GM23248 (cell line): ENCODE measurements at regions not wholly inside any gene's neighbourhood (a gene's known extent, or its start where the extent isn't known, plus 50 kb on each side); places are given as distances from the start of the nearest gene placed in this dataset.

Source experiments
- DNase-seq: peaks from one replicate; pipeline ENCODE4 v3.0.0-alpha.2; 2015
- H2AFZ ChIP-seq: fragments of 200-600 bp; sonication (generic); 2 replicates; pipeline ENCODE4 v1.6.1; 2016; ENCODE audit warnings: antibody characterized with exemption
- H3F3A ChIP-seq: fragments of 200-600 bp; sonication (generic); 2 replicates; pipeline ENCODE4 v1.6.1; 2016; ENCODE audit warnings: mild to moderate bottlenecking, antibody characterized with exemption, mixed run types; ENCODE audit not compliant: insufficient read depth
- H3K27ac ChIP-seq: fragments of 200-600 bp; sonication (generic); 2 replicates; pipeline ENCODE4 v1.5.1; 2016; ENCODE audit warnings: mild to moderate bottlenecking
- H3K27me3 ChIP-seq: fragments of 200-600 bp; sonication (generic); replicated peaks from 2 replicates; pipeline ENCODE4 v1.6.1; 2016; ENCODE audit warnings: mild to moderate bottlenecking; ENCODE audit not compliant: insufficient read depth
- H3K36me3 ChIP-seq: fragments of 200-600 bp; sonication (generic); 2 replicates; pipeline ENCODE4 v1.6.1; 2016; ENCODE audit warnings: low read depth, mild to moderate bottlenecking
- H3K4me1 ChIP-seq: fragments of 200-600 bp; sonication (generic); 2 replicates; pipeline ENCODE4 v1.6.1; 2016; ENCODE audit warnings: mild to moderate bottlenecking; ENCODE audit not compliant: insufficient read depth
- H3K4me2 ChIP-seq: fragments of 200-600 bp; sonication (generic); one replicate; pipeline ENCODE4 v1.6.1; 2016; ENCODE audit warnings: mild to moderate bottlenecking; ENCODE audit not compliant: unreplicated experiment
- H3K4me3 ChIP-seq: fragments of 200-600 bp; sonication (generic); 2 replicates; pipeline ENCODE4 v1.5.1; 2016; ENCODE audit warnings: mild to moderate bottlenecking
- H3K79me2 ChIP-seq: fragments of 200-600 bp; sonication (generic); 2 replicates; pipeline ENCODE4 v1.6.1; 2016; ENCODE audit warnings: mild to moderate bottlenecking; ENCODE audit not compliant: insufficient read depth
- H3K9ac ChIP-seq: fragments of 200-600 bp; sonication (generic); 2 replicates; pipeline ENCODE4 v1.6.1; 2016; ENCODE audit warnings: mild to moderate bottlenecking
- H3K9me2 ChIP-seq: fragments of 200-600 bp; sonication (generic); 2 replicates; pipeline ENCODE4 v1.6.1; 2016; ENCODE audit warnings: mixed run types, mild to moderate bottlenecking, moderate library complexity; ENCODE audit not compliant: insufficient read depth
- H3K9me3 ChIP-seq: fragments of 200-600 bp; sonication (generic); one replicate; pipeline ENCODE4 v1.6.1; 2017; ENCODE audit warnings: low read depth
- H4K20me1 ChIP-seq: fragments of 200-600 bp; sonication (generic); 2 replicates; pipeline ENCODE4 v1.6.0; 2016; ENCODE audit not compliant: insufficient read depth
- EZH2 ChIP-seq: fragments of 200-600 bp; sonication (generic); IDR thresholded peaks from 2 replicates; pipeline ENCODE4 v1.6.1; 2018; ENCODE audit warnings: antibody characterized with exemption, mild to moderate bottlenecking; ENCODE audit not compliant: insufficient read depth, poor library complexity, severe bottlenecking
- EZH2phosphoT487 ChIP-seq: fragments of 200-600 bp; sonication (generic); IDR thresholded peaks from 2 replicates; pipeline ENCODE4 v1.6.1; 2018; ENCODE audit warnings: antibody characterized with exemption, moderate library complexity, mild to moderate bottlenecking, low read depth; ENCODE audit not compliant: insufficient read depth
- WGBS, 2 experiments: methylation state at CpG; one replicate each; pipeline ENCODE4 v1.1.6; 2015 to 2017; ENCODE audit warnings: low lambda C conversion rate in 2 of 2, low coverage in 1 of 2; ENCODE audit errors: missing lambda C conversion rate in 2 of 2; 5-methylcytosine and 5-hydroxymethylcytosine counted together
- in situ Hi-C: fragments of 300-500 bp; cut with MboI; formaldehyde crosslinking; loops from 2 replicates; pipeline ENCODE4 v1.15.0; 2020

DNA sequence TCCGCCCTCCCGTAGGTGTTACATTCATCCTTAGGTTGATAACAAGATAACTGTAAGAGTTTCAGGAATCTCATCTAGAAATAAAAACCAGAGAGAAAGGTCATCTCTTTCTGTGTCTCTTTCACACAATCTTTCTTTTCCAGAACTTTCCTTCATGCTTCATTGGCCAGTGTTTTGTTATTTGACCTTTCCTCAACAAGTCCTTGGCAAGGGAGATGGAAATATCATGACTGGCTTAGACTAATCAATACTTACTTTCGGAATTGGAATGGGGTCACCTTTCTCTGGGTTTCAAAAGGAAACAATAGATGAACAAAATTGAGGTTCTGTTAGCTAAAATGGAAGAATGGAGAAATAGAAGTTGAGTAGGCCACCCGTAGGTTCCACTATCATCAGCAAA, 72.9 kb upstream of the PPP2R5A start:
- no peaks in the 10 kb centered on the region for H4K20me1 ChIP-seq
- no peaks in the 10 kb centered on the region for H3F3A ChIP-seq
- no peak overlapping the region for H3K27ac ChIP-seq
- WGBS, 2 experiments, result 93 to 99% methylated on average over 4 of the region's 4 CpGs
- H3K4me3 ChIP-seq, result no peak overlapping the region
- H3K27me3 ChIP-seq, result no peaks in the 10 kb centered on the region
- in situ Hi-C loops, result no loop called here
- no peak overlapping the region for H2AFZ ChIP-seq
- no peaks in the 10 kb centered on the region for H3K9me2 ChIP-seq
- no peaks in the 10 kb centered on the region for H3K79me2 ChIP-seq
- H3K4me2 ChIP-seq, result no peak overlapping the region
- H3K9me3 ChIP-seq, result no peaks in the 10 kb centered on the region
- TF ChIP-seq EZH2 (no peak), EZH2phosphoT487 (no peak)
- H3K36me3 ChIP-seq, result no peaks in the 10 kb centered on the region
- no peak overlapping the region for H3K9ac ChIP-seq
- no peak for DNase-seq
- H3K4me1 ChIP-seq, result no peaks in the 10 kb centered on the region

- H3F3A ChIP-seq, result no peaks in the 10 kb centered on the region
- 81 to 88% methylated on average over 7 of the region's 7 CpGs for WGBS, 2 experiments
- no peaks in the 10 kb centered on the region for H4K20me1 ChIP-seq
- H3K36me3 ChIP-seq, result no peaks in the 10 kb centered on the region
- H3K9ac ChIP-seq, result no peak overlapping the region
- DNase-seq, result no peak
- in situ Hi-C loops, result no loop called here
- no peaks in the 10 kb centered on the region for H3K4me1 ChIP-seq
- no peaks in the 10 kb centered on the region for H3K9me3 ChIP-seq
- H3K4me3 ChIP-seq, result no peak overlapping the region
- no peaks in the 10 kb centered on the region for H3K27me3 ChIP-seq
- H3K4me2 ChIP-seq, result no peak overlapping the region
- no peak for TF ChIP-seq EZH2phosphoT487
- no peak for TF ChIP-seq EZH2
- no peak overlapping the region for H2AFZ ChIP-seq
- H3K79me2 ChIP-seq, result no peaks in the 10 kb centered on the region
- no peaks in the 10 kb centered on the region for H3K9me2 ChIP-seq
- no peak overlapping the region for H3K27ac ChIP-seq
Observed at GRCh38 chr1:212212906-212213305, 72.3 kb upstream of the PPP2R5A start.

DNA sequence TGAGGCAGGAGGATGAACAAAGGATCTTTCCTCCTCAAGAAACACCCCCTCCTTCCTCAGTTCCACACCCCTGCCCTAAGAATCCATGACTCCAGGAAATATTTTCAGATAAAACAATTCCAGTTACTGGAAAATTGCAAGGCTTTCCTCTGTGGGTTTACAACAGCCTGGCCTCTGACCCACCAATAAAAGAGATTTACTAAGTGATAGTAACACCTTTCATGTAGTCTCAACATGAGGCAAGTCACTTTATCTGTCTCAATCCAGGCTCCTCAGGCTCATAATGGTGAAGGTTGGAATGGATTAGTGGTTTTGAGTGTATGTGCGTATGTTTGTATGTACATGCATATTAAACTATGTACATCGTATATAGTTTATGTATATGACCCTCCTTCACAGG, 71.4 kb upstream of the PPP2R5A start:
- Histone ChIP-seq H3K9me2 (no peaks in the 10 kb centered on the region), H3K9ac (no peak overlapping the region), H2AFZ (no peak overlapping the region), H3K4me1 (peaks cover 6% of the 10 kb centered on the region), H3K27me3 (no peaks in the 10 kb centered on the region), H3F3A (peaks cover 6% of the 10 kb centered on the region; the same call in 1 of the 2 replicates), H3K4me3 (no peak overlapping the region), H3K9me3 (no peaks in the 10 kb centered on the region), H3K79me2 (no peaks in the 10 kb centered on the region), H3K36me3 (no peaks in the 10 kb centered on the region), H3K27ac (no peak overlapping the region), H3K4me2 (no peak overlapping the region), H4K20me1 (no peaks in the 10 kb centered on the region)
- TF ChIP-seq EZH2 (no peak), EZH2phosphoT487 (no peak)
- in situ Hi-C loops, result no loop called here
- DNase-seq, result no peak
- WGBS, 2 experiments, result 96% methylated on average over 2 of the region's 2 CpGs

DNA sequence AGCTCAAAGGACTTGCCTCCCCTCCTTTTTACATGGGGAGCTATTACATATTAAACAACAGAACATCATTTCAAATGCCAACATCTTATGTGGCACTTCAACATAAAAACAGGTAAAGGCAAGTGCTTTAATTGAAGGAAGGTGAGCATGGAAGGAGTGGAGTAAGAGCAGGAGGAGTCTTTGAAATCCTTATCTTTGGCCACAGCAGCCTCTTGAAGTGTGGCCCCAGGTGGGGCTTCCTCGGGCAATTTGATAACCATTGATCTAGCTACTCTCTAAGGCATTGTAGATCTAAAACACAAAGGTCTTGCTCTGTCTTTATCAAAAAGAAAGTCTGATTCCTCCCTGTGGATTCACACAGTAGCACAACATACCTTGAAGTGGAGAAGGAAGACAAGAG, 70.9 kb upstream of the PPP2R5A start:
- H3K27ac ChIP-seq, result no peak overlapping the region
- H4K20me1 ChIP-seq, result no peaks in the 10 kb centered on the region
- no peak overlapping the region for H2AFZ ChIP-seq
- in situ Hi-C loops, result no loop called here
- no peaks in the 10 kb centered on the region for H3K36me3 ChIP-seq
- no peaks in the 10 kb centered on the region for H3K9me2 ChIP-seq
- peaks cover 11% of the 10 kb centered on the region for H3K4me1 ChIP-seq
- H3K9me3 ChIP-seq, result no peaks in the 10 kb centered on the region
- H3K4me3 ChIP-seq, result no peak overlapping the region
- no peaks in the 10 kb centered on the region for H3K27me3 ChIP-seq
- no peak overlapping the region for H3K9ac ChIP-seq
- WGBS, 2 experiments, result 4 to 29% methylated on average over 1 of the region's 1 CpG
- H3K4me2 ChIP-seq, result no peak overlapping the region
- no peak for TF ChIP-seq EZH2phosphoT487
- TF ChIP-seq EZH2, result no peak
- no peaks in the 10 kb centered on the region for H3K79me2 ChIP-seq
- DNase-seq, result no peak
- H3F3A ChIP-seq, result peaks cover 11% of the 10 kb centered on the region

DNA sequence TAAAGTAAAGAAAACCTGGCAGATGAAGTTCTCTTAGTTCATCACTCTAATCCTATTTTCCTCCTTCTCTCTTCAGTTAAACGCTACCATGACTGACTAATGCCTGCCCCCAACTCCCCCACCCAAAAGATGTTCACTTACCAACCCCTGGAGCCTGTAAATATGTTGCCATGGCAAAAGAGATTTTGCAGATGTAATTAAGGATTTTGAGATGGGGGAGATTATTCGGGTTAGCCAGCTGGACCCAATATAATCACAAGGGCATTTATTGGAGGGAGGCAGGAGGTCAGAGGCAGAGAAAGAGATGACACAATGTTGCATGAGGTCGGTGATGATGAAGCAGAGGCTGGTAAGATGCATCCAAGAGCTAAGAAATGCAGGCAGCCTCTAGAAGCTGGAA, 69.3 kb upstream of the PPP2R5A start:
- H3K4me3 ChIP-seq, result no peak overlapping the region
- no peaks in the 10 kb centered on the region for H3K9me2 ChIP-seq
- H2AFZ ChIP-seq, result no peak overlapping the region
- peaks cover 16% of the 10 kb centered on the region for H3F3A ChIP-seq
- DNase-seq, result no peak
- H4K20me1 ChIP-seq, result no peaks in the 10 kb centered on the region
- H3K4me2 ChIP-seq, result no peak overlapping the region
- whole genome bisulfite sequencing, 2 experiments, result 81% methylated on average over 3 of the region's 3 CpGs
- H3K9me3 ChIP-seq, result no peaks in the 10 kb centered on the region
- H3K4me1 ChIP-seq, result peaks cover 18% of the 10 kb centered on the region
- H3K79me2 ChIP-seq, result no peaks in the 10 kb centered on the region
- in situ Hi-C loops, result no loop called here
- no peaks in the 10 kb centered on the region for H3K36me3 ChIP-seq
- no peak overlapping the region for H3K9ac ChIP-seq
- no peaks in the 10 kb centered on the region for H3K27me3 ChIP-seq
- H3K27ac ChIP-seq, result no peak overlapping the region
- no peak for TF ChIP-seq EZH2phosphoT487
- no peak for TF ChIP-seq EZH2
